ENCODE measurements at regions not wholly inside any gene's neighbourhood (a gene's known extent, or its start where the extent isn't known, plus 50 kb on each side); places are given as distances from the start of the nearest gene placed in this dataset.

DNA sequence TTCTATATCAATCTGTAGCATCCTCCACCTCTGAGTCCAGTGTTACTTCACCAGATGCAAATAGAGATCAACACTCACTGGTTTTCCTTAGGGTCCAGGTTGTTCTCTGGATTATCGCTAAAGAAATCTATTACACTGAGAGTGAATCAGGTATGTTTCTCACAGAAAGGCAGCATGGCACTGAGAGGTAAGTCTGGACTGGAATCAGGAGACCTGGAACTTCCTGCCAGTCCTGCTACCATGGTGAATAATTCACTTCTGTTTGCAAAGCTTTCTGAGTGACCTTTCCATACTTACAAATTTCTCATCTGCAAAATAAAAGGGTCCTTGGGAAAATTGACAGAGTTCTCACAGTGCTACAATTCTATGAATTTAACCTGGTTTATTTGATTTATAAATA is 1583.3 kb downstream of the MRPL39 start:
- Histone ChIP-seq H3K4me1 (peaks cover 16% of the 10 kb centered on the region), H3K27me3 (no peaks in the 10 kb centered on the region), H3K9me3 (no peaks in the 10 kb centered on the region; the same call in none of the 2 replicates), H3K36me3 (no peaks in the 10 kb centered on the region), H3K4me3 (ENCODE audit: low read depth, low read length) (peak overlapping the region; percentile 18)
- DNase-seq, result peak; percentile 36
- TF ChIP-seq, protein P1, sequence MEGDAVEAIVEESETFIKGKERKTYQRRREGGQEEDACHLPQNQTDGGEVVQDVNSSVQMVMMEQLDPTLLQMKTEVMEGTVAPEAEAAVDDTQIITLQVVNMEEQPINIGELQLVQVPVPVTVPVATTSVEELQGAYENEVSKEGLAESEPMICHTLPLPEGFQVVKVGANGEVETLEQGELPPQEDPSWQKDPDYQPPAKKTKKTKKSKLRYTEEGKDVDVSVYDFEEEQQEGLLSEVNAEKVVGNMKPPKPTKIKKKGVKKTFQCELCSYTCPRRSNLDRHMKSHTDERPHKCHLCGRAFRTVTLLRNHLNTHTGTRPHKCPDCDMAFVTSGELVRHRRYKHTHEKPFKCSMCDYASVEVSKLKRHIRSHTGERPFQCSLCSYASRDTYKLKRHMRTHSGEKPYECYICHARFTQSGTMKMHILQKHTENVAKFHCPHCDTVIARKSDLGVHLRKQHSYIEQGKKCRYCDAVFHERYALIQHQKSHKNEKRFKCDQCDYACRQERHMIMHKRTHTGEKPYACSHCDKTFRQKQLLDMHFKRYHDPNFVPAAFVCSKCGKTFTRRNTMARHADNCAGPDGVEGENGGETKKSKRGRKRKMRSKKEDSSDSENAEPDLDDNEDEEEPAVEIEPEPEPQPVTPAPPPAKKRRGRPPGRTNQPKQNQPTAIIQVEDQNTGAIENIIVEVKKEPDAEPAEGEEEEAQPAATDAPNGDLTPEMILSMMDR (IDR thresholded peaks at IDR 0.05; ENCODE audit: low read depth, low read length), result no peak

- TF ChIP-seq, protein P1 (IDR thresholded peaks at IDR 0.05; ENCODE audit: low read depth, low read length), result no peak
- Histone ChIP-seq H3K4me3 (ENCODE audit: low read depth, low read length) (peak overlapping the region; percentile 18), H3K9me3 (no peaks in the 10 kb centered on the region; the same call in none of the 2 replicates), H3K4me1 (peaks cover 16% of the 10 kb centered on the region), H3K36me3 (no peaks in the 10 kb centered on the region), H3K27me3 (no peaks in the 10 kb centered on the region)
- no peak for DNase-seq
These were observed 1583.9 kb downstream of the MRPL39 start for GRCh38 chr21:24023402-24023801.

GRCh38 chr21:24014381-24014780 is 1592.9 kb downstream of the MRPL39 start:
- no peaks in the 10 kb centered on the region for H3K9me3 ChIP-seq
- no peaks in the 10 kb centered on the region for H3K4me1 ChIP-seq
- no peak for DNase-seq

DNA sequence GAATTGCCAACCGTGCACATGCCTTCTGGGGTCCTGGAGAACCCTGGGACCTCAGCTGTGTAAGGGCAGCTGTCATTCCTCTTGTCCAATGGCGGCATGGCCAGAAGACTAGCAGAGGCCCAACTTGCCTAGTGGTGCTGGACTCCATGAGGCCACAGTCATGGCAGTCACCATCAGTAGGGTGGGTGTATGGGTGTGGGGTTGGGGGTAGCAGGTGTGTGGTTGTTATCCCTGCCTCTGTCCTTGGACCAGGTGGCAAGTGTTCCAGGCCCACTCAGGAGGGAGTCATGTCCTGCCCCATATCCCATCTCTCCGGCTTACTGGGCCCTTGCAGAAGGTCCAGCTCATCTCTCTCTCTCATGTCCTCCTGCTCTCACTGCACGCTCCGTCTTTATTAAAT is 1596.2 kb downstream of the MRPL39 start:
- H3K9me3 ChIP-seq, result no peaks in the 10 kb centered on the region
- no peak for DNase-seq

More at GRCh38 chr21:24014381-24014780, 1592.9 kb downstream of the MRPL39 start:
- TF ChIP-seq, protein P1 (IDR thresholded peaks at IDR 0.05; ENCODE audit: low read depth, low read length), result peak; percentile 15; the same call in 1 of the 2 replicates
- no peaks in the 10 kb centered on the region for H3K27me3 ChIP-seq
- no peak overlapping the region for H3K4me3 ChIP-seq (ENCODE audit: low read depth, low read length)
- H3K36me3 ChIP-seq, result no peaks in the 10 kb centered on the region

DNA sequence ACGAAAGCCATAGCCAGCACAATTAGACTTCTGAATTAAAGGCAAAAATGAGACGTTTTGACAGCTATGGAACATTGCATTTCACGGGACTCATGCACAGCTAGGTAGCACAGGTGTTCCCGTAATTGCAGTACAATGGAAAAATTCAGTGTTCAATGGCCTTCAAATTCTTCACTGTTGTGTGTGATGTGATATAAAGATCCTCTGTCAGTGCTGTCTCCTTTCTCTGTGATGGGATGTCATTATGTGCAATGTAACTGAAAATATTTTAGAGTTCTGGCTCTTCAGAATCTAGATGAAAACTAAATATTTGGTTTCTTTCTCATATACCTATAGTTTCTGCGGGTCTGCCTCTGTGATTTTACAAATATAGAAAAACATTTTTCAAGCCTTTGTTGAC is 1599.7 kb downstream of the MRPL39 start:
- no peaks in the 10 kb centered on the region for H3K27me3 ChIP-seq
- no peaks in the 10 kb centered on the region for H3K9me3 ChIP-seq
- H3K36me3 ChIP-seq, result no peaks in the 10 kb centered on the region
- DNase-seq, result no peak
- H3K4me3 ChIP-seq (ENCODE audit: low read depth, low read length), result no peak overlapping the region
- TF ChIP-seq, protein P1 (IDR thresholded peaks at IDR 0.05; ENCODE audit: low read depth, low read length), result no peak
- H3K4me1 ChIP-seq, result no peaks in the 10 kb centered on the region; the same call in 1 of the 2 replicates

More for the DNA sequence above, 1596.2 kb downstream of the MRPL39 start:
- Histone ChIP-seq H3K4me1 (no peaks in the 10 kb centered on the region), H3K36me3 (no peaks in the 10 kb centered on the region), H3K27me3 (no peaks in the 10 kb centered on the region), H3K4me3 (ENCODE audit: low read depth, low read length) (no peak overlapping the region)
- TF ChIP-seq, protein P1 (IDR thresholded peaks at IDR 0.05; ENCODE audit: low read depth, low read length), result no peak

GRCh38 chr21:23986987-23987386 is 1620.3 kb downstream of the MRPL39 start:
- H3K4me3 ChIP-seq (ENCODE audit: low read depth, low read length), result no peak overlapping the region
- no peaks in the 10 kb centered on the region for H3K4me1 ChIP-seq

More at GRCh38 chr21:23986987-23987386, 1620.3 kb downstream of the MRPL39 start:
- DNase-seq, result no peak
- TF ChIP-seq, protein P1 (IDR thresholded peaks at IDR 0.05; ENCODE audit: low read depth, low read length), result no peak
- Histone ChIP-seq H3K9me3 (no peaks in the 10 kb centered on the region), H3K27me3 (no peaks in the 10 kb centered on the region), H3K36me3 (no peaks in the 10 kb centered on the region)
